Activated T-cell treated with anti-CD3 and anti-CD28 coated beads for 24 hours (primary cell): ENCODE measurements at regions not wholly inside any gene's neighbourhood (a gene's known extent, or its start where the extent isn't known, plus 50 kb on each side); places are given as distances from the start of the nearest gene placed in this dataset.
"Not testable (repeated sequence)": the region's sequence is repeated elsewhere in the genome, so short reads cannot be mapped to it uniquely, and the experiment has no call there.

ENCODE experiments used
- DNase-seq: peaks from one replicate; pipeline ENCODE4 v3.0.0-alpha.2; 2020; ENCODE audit warnings: low read depth

DNA sequence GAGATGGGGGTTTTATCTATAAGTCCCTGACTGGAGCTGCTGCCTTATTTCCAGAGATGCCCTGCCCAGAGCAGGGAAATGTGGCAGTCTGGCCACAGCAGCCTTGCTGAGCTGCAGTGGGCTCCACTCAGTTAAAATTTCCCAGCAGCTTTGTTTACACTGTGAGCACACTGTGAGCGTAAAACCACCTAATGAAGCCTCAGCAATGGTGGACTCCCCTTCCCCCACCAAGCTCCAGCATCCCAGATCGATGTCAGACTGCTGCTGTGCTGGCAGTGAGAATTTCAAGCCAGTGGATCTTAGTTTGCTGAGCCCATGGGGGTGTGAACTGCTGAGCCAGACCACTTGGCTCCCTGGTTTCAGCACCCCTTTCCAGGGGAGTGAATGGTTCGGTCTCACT is 208.7 kb upstream of the RAI14 start:
- no peak for DNase-seq

DNA sequence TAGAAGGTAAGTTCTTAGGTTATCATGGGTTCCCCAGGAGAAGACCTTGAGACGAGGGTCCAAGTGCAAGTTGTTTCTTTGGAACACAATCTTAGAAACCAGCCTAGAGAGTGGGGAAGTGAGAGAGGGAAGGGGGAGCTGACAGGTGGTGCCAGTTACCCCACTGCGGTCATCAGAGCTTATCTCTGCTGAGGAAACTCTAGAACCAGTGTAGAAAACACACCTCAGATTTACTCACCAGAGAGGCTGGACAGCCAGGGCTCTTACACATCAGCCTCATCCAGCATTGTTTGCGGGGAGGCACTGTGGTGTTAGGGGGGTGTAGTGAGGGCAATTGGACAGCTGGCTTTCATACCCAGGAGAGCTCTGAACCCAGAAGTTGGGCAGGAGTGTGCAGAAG is 206.5 kb upstream of the RAI14 start:
- DNase-seq: no peak

DNA sequence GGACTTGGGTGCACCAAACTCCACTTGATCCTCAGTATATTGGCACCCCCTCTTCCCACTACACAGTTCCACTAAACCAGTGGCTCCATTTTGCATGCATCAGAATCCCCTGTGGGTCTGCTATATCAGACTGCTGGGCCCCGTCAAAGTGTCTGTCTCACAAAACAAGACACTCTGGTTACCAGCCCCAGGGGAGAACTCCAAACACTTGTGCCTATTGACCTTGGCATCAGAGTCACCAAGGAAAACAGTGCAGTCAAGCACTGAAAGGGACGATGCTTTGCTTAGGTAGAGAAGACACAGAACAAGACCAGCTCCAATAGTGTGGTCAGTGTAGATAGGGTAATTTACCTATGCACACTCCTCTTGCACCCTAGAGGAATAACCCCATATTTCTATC is 205.8 kb upstream of the RAI14 start:
- DNase-seq: no peak

DNA sequence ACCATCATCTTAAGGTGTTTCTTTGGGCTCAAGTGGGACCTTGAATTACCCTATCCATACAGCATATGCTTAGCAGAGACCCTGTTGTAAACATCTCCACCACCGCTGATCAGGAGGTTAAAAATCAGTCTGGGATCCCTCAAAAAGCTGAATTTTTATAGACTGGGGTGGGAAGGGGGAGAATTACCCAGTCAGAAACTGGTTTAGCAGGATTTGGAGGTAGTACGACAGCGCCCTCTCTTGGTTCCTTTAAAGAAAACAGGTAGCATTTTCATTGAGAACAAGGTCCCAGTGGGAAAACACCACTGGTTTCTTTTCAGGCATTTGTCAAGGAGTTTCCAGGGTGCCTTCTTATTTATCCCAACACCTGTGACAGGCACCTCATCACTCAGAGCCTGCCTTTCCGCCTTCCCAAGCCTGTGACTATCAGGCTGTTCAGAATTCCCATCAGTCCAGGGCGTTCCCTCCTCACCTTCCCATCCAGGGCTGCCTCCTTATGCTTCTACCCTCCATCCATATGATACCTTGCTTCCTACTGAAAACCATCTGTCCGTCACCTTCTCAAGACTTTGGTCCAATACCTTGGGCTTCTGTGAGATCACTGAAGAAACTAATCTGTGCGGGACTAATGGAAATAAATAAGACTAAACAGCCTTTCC is 203.8 kb upstream of the RAI14 start:
- DNase-seq: no peak

DNA sequence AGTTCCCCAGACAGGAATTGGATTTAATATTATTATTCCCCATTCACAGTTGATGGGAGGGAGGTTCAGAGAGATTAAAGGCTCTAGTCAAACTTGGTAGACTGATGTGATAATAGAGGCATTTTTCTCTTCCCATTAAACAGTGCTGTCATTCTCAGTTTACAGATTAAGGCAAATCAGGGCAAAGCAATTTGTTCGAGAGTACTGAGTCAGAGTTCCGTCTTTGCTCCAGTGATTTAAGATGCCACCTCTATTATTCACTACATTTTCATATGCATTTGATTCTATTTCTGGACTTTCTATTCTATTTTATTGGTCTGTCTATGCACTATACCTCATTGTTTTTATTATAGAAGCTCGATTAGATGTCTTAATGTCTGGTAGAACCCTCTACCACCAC is 201.0 kb upstream of the RAI14 start:
- DNase-seq: no peak

DNA sequence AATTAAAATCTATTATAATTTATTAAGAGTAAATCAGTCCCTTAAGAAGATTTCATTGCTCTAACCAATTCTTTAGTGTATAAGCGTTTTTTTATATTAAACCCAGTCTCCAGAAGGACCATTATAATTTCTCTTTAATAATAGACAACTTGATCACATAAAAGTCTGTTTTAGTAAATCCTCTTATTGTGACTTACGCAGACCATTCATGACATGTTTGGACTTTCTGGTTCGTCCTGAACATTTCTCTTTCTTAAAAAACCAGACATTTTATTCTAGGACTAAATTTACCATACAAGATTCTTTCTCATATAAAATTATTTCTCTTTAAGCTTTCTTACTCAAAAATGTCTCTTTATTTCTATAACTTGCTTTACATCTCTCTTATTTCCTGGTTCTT is 196.2 kb upstream of the RAI14 start:
- no peak for DNase-seq

DNA sequence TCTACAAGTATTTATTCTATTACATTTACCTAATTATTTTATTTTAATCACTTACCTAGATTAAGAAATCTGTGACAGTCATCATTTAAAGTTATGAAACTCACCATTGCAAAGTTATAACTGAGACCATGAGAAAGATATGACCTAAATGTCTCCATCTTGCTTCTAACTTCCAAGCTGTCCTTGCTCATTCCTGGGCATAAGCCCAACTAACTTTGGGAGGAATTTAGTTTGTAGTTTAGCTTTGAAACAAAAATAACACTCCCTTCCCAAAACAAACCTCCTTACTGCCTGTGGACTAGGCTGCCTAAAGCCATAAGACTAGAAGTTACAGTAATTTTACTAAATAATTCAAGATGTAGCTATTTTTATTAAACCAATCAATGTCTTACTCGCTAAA is 195.6 kb upstream of the RAI14 start:
- no peak for DNase-seq

DNA sequence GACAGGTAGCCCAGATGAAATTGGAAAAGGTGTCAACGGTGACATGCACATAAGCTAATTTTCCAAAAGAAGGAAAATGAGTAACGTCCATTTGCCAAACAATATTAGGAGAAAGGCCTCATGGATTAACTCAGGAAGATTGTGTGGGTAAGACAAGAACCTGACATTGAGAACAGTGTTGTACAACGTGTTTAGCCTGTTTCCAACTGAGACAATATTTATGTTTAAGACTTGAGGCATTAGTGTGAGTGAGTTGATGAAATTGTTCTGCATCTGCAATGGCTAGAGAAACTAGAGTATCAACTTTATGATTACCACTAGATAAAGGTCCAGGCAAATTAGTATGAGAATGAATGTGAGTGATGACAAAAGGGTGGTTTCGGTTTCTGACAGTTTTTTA is 191.3 kb upstream of the RAI14 start:
- DNase-seq: no peak

DNA sequence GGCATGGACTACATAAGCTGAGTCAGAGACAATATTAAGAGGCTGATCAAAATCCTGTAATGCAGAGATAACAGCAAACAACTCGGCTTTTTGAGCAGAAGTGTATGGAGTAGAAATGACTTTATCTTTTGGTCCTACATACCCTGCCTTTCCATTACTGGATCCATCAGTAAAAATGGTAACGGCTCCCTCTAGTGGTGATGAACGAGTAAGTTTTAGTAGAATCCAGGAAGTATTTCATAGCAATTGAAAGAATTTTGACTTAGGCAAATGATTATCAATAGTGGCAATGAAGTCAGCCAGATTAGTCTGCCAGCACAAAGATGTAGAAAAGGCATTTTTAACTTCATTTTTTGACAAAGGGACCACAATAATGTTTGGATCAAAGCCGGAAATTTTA is 190.8 kb upstream of the RAI14 start:
- DNase-seq: not testable (repeated sequence)

DNA sequence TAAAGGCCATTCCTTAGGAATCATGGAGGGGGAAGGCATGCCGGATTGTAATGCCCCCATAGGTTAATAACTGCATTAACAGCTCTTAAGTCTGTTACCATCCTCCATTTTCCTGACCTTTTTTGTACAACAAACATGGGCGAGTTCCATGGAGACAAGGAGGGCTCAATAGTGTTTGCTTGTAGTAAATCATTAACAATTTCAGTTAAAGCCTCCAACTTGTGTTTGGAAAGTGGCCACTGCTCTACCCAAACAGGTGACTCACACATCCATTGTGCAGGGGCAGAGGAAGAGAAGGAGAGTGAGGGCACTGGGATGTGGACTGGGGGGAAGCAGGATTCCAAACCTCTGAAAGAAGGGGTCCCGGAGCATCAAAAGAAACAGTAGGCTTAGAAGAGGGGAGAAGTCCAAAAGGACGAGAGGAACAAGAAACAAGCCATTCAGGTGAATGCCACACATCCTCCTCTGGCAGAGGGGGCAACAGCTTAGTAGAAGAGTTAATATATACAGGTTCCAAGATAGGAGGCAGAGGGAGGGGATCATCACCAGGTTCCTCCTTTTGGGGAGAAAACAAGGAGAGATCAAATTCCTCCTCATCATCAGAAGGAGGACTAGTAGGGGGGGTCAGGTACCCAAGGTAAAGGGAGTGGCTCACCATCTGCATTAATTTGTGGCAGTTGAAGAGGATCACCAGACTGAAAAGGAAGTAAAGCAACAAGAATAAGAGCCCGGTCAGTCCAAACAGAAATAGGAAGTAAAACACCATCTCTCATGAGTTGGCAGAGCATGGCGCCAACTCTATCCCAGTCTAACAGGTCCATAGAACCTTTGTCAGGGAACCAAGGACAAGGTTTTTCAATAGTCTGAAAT is 189.4 kb upstream of the RAI14 start:
- not testable (repeated sequence) for DNase-seq

DNA sequence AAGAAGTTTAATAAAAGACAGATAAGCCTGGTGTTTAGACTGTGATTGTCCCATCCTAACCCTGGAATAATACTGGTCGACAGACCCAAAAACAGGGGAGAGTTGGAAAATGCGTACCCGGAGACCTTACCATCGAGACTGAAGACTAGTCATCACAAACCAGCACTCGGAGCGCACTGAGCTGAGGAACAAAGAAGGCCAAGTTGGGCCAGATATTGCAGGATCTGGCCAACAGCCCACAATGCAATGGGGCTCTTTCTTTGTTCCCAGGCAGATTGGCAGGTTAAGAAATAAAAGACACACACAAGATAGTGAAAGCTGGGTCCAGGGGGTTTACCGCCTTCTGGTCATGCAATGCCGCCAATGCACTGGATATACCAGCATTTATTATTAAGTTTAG is 188.7 kb upstream of the RAI14 start:
- no peak for DNase-seq

DNA sequence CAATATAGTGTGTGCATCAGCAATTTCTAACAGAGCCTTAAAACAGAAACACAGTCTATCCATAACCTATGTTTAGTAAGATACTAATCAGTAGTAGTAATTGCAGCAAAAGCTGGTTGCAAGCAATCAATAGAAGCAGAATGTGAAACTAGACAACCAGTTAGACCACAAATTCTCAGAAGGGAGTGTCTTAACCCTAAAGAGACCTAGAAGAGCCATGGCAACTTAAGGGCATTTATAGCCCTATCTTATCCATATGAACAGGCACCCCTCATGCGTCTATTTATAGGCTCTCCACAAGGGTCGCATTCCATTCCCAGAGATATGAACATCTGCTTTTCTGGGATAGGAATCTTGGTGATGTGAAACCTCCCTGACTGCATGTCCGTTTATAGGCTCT is 188.1 kb upstream of the RAI14 start:
- DNase-seq: not testable (repeated sequence)

DNA sequence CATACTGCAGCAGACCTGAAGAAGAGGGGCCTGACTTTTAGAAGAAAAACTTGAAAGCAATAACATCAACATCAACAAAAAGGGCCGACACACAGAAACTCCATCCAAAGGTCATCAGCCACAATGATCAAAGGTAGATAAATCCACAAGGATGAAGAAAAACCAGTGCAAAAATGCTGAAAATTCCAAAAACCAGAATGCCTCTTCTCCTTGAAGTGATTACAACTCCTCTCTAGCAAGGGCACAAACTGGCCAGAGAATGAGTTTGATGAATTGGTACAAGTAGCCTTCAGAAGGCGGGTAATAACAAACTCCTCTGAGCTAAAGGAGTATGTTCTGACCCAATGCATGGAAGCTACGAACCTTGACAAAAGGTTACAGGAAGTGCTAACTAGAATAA is 186.2 kb upstream of the RAI14 start:
- DNase-seq: no peak

DNA sequence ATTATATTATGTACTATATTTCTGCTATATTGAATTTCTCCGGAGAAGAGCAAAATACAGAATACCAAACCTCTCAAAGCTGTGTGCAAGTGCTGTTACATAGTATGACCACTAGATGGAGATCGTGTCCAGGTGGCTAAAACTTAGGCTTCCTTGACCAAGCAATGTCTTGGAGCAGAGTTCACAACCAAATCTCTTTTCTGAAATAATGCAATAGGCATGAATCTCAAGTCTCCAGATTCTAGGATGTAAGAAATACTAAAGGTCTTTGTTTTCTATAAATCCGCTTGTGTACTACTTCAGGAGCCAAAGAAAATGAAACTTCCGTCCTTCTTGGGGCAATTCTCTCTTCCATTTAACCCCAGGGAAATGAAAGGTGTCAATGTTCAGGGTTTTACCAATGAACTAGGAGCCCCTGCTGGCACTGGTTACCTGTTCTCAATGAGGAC is 181.5 kb upstream of the RAI14 start:
- DNase-seq: no peak

DNA sequence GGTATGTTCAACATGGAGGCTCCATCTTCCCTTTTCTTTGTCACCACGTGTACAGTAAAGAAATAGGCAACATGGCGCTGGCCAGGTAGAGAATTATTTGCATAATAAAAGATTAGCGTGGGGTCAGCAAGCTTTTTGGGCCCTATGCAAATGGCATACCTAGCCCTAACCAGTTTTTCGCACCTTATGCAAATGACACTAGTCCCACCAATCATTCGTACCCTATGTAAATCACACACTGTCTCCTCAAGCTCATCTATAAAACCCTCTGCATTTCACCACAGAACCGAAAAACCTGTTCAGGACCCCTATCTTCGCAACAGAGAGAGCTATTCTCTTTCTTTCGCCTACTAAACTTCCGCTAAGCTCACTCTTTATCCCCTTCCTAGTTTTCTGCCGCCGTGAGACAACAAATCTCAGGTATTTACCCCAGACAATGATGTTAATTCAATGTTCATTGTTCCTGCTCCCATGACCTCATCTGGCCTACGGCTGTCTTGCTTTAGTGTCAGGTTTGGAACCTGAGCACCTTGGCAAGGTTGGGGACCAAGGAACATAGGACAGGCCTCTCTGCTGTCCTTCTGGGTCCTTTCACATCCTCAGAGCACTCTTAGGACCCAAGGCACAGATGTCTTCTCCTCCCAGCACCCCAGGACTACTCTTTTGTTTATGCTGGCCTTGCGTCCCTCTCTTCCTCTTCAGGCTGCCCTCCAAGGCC is 180.7 kb upstream of the RAI14 start:
- no peak for DNase-seq

DNA sequence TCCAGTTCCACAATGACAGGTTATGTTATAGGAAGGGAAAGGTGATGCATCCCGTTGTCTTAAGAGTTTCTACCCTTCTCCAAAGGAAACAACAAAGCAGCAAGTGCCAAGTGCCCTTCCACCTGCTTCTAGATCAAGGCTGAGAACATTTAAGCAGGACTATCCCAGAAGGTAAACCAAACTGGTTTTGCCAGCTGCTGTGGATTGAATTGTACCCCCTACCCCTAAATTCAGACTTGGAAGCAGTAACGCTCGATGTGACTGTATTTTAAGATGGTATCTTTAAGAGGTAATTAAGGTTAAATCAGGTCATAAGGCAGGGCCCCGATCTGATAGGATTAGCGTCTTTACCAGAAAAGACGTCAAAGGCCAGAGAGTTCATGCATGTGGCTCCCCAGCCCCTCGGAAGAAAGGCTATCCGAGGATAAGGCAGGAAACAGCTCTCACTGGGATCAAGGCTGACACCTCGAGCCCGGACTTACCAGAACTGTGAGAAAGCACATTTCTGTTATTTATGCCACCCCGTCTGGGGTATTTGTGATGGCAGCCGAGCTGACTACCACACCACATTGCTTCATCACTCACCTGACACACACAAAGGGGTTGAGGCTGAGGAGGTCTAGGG is 179.1 kb upstream of the RAI14 start:
- DNase-seq: no peak

DNA sequence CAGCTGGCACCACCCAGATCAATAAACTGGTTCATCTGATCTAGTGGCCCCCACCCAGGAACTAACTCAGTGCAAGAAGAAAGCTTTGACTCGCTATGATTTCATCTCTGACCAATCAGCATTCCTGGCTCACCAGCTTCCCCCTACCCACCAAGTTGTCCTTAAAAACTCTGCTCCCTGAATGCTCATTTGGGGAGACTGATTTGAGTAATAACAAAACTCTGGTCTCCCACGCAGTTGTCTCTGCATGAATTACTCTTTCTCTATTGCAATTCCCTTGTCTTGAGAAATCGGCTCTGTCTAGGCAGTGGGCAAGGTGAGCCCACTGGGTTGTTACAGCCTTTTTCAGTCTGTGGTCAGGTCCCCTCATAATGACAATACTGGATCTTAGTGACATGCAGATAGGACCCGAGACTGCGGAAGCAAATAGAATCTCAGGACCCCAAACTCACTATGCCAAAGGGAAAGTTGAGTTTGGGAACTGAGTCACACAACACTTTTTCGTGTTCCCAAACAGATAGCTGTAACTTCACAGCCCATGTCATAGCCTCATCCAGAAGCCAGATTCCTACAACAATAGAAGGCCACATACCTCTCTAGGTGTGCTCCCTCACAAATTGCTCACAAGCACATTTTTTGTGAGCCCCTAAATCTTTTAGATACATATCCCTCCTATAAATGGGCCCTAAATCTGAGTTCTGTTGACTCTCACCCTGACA is 175.2 kb upstream of the RAI14 start:
- no peak for DNase-seq

DNA sequence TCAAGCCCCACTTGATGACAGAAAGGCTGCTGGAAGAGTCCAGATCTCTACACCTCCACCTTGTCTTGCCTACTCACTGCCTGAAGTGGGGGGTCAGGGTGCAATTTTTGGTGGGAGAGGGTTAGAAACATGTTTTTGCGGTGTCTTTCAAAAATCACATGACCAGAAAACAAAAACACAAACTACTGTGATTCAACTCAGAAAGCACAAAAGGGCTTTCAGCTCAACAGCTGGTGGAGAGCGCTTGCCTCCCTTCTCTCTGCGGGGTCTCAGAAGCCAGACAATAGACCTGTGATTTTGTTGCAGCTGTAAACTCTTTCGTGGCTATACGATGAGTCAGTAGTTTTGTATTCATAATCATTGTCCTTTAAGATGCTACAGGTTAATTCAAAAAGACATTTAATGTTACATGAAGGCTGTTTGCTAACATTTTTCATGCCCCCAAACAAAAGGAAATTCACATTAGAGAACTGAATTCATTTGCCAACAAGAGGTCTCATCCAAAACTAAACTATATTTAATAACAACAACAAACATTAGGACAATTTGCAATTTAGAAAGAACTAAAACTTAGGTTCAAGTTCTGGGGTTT is 172.6 kb upstream of the RAI14 start:
- no peak for DNase-seq

DNA sequence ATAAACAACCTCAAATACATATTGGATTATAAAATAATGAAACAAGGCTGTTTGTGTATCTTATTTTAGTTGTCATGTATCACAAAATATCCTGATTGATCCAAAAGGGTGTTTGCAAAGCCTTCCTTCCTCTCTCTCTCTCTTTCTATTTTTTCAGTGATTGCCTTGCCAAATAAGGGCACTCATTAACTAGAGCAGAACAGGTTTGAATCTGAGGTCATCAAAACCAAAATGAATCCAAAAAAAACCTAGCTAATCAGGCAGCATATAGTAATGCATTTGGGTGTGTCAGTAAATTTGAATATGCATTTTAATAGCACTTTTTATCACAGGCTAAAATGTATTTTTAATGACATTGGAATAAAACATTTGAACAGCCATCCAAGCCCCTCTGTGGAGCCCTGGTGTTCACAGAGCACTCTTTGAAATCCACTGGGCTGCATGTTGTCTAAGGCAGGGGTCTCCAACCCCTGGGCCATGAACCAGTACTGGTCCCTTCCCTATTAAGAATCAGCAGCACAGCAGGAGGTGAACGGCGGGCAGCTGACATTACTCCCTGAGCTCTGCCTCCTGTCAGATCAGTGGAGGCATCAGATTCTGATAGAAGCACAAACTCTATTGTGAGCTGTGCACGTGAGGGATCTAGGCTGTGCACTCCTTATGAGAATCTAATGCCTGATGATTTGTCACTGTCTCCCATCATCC is 171.8 kb upstream of the RAI14 start:
- DNase-seq: no peak

DNA sequence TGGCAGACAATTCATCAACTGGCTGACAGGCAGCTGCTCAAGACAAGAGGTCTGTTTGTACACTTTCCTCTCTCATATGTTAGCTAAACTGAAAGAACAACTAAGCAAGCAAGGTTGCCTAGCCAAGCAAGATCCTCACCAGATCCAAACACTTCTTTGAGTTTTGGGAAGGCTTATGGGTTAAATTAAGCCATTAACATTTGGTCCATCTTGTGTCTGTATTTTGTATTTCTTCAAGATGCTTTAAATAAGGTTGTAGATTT is 170.4 kb upstream of the RAI14 start:
- DNase-seq: no peak
